ENCODE measurements at regions not wholly inside any gene's neighbourhood (a gene's known extent, or its start where the extent isn't known, plus 50 kb on each side); places are given as distances from the start of the nearest gene placed in this dataset.

- TF ChIP-seq CTCF (IDR thresholded peaks at IDR 0.05) (no peak), POLR2A (IDR thresholded peaks at IDR 0.05) (no peak)
Measured at GRCh38 chr1:37274938-37275631, 199.3 kb upstream of the ZC3H12A start.
